ENCODE measurements at regions not wholly inside any gene's neighbourhood (a gene's known extent, or its start where the extent isn't known, plus 50 kb on each side); places are given as distances from the start of the nearest gene placed in this dataset.

DNA sequence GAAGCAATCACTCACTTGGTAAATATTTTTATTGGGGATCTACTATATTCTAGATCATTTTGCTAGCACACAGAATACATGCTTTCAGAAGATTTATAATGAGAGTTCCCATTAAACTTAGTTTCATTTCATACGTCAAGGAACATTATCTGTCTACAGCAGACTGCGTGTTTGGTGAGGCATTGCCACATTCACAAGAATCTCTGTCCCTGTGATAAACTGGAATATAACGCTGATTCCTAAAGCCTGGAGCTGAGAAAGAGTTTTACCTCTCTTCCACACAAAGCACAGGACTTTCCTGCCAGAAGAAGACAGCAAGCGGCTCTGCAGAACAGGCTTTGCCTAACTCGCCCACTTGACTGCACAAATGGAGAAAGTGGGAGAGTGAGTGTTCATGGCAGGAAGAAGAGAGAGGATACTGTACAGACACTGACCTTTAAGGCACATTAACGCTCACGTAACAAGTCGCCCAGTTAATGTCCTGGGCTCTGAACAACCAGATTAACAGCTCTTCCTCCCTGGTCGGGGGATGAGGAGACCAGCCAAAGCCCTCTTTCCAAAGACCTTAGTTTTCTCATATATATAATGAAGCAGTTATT is 356.2 kb downstream of the GPD2 start:
- Mint-ChIP-seq H3K27me3 (no peaks in the 10 kb centered on the region), H3K9me3 (no peaks in the 10 kb centered on the region), H3K4me3 (no peak overlapping the region), H3K36me3 (ENCODE audit: insufficient read depth) (no peaks in the 10 kb centered on the region), H3K4me1 (no peaks in the 10 kb centered on the region), H3K27ac (ENCODE audit: low read depth) (no peak overlapping the region)
- ATAC-seq (replicated peaks; ENCODE audit: extremely low read depth, poor library complexity, severe bottlenecking) (no peak), DNase-seq (ENCODE audit: low spot score in 2 of 2) (no peak)

GRCh38 chr2:156797832-156798231 is 361.7 kb downstream of the GPD2 start:
- H3K4me3 Mint-ChIP-seq: no peak overlapping the region
- H3K27me3 Mint-ChIP-seq: peaks cover 7% of the 10 kb centered on the region
- no peaks in the 10 kb centered on the region for H3K4me1 Mint-ChIP-seq
- H3K9me3 Mint-ChIP-seq: no peaks in the 10 kb centered on the region
- no peak for ATAC-seq (replicated peaks; ENCODE audit: extremely low read depth, poor library complexity, severe bottlenecking)
- no peak for DNase-seq (ENCODE audit: low spot score in 2 of 2)
- H3K27ac Mint-ChIP-seq (ENCODE audit: low read depth): no peak overlapping the region
- H3K36me3 Mint-ChIP-seq (ENCODE audit: insufficient read depth): no peaks in the 10 kb centered on the region

DNA sequence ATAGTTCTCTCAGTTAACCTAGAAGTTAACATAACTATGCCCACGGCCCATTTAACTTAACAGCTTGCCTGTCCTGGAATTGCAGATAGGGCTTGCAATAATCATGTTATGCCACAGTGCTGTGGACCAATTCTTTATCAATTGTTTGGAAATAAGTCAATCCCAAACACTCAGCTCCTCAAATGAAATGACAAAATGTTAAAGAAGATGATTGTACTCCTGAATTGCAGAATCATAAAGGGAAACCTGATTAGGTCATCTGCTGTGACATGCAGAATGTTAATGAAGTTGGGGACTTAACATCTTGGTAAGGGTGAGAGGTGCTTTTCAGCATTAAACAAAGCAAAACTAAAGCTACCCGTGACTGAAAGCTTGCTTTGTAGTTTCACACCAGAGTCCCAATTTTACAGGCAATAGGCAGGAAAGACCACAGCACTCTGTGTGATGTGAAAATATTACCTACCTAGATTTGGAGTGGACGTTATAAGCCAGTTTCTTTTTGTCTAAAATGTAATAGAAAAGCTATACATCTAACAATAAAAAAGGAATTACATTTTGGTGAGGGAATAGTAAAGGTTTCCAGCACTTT is 364.0 kb downstream of the GPD2 start:
- no peak overlapping the region for H3K27ac Mint-ChIP-seq (ENCODE audit: low read depth)
- H3K4me3 Mint-ChIP-seq: no peak overlapping the region
- ATAC-seq (replicated peaks; ENCODE audit: extremely low read depth, poor library complexity, severe bottlenecking) (no peak), DNase-seq (ENCODE audit: low spot score in 2 of 2) (no peak)
- H3K36me3 Mint-ChIP-seq (ENCODE audit: insufficient read depth): no peaks in the 10 kb centered on the region
- H3K4me1 Mint-ChIP-seq: no peaks in the 10 kb centered on the region
- no peaks in the 10 kb centered on the region for H3K9me3 Mint-ChIP-seq
- peaks cover 17% of the 10 kb centered on the region for H3K27me3 Mint-ChIP-seq

DNA sequence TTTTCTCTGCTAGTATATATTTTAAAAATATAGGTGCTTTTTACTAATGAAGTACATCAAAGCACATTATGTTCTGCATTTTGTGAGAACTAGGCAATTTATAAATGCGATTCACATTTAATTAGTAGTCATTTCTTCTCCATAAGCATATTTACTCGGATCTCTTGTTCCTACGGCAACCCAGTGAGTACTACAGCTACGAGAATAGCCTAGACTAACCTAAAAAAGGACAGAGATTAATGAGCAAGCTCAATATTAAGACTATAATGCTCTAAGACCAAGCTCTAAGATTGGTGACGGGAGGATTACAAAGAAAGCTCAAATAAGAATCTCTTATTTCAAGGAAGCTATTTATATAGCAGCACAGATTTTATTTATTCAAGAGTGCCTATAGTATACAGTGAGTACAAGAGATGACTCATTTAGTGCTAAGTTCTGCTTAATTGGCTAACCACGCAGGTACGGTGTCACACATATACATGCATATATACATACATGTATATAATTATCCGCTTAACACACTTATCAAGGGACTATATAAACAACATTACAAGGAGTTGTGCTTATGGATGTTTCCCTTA is 364.7 kb downstream of the GPD2 start:
- Mint-ChIP-seq H3K27me3 (peaks cover 17% of the 10 kb centered on the region), H3K9me3 (no peaks in the 10 kb centered on the region), H3K27ac (ENCODE audit: low read depth) (no peak overlapping the region), H3K4me1 (no peaks in the 10 kb centered on the region), H3K36me3 (ENCODE audit: insufficient read depth) (no peaks in the 10 kb centered on the region), H3K4me3 (no peak overlapping the region)
- ATAC-seq (replicated peaks; ENCODE audit: extremely low read depth, poor library complexity, severe bottlenecking): no peak
- DNase-seq (ENCODE audit: low spot score in 2 of 2): no peak

DNA sequence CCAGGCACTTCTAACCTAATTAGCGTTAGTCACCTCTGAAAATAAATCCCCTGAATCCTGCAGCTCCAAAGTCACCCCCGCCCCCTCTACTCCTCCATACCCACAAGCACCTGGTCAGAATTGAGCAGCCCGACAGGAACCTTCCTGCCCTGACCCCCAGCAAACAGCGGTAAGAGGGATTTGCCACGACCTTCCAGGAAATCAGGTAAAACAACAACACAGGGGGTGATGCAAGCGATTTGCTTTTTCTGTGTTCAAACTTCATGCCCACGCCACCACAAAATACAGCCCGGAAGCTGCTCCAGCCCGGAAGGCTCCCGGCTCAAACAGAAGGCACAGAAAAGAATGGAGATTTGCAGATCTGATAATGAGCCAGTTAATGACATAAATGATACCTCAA is 367.1 kb downstream of the GPD2 start:
- peaks cover 7% of the 10 kb centered on the region for H3K9me3 Mint-ChIP-seq
- no peaks in the 10 kb centered on the region for H3K36me3 Mint-ChIP-seq (ENCODE audit: insufficient read depth)
- H3K27ac Mint-ChIP-seq (ENCODE audit: low read depth): no peak overlapping the region
- DNase-seq (ENCODE audit: low spot score in 2 of 2) (no peak), ATAC-seq (replicated peaks; ENCODE audit: extremely low read depth, poor library complexity, severe bottlenecking) (no peak)
- H3K27me3 Mint-ChIP-seq: peaks cover 17% of the 10 kb centered on the region
- H3K4me1 Mint-ChIP-seq: no peaks in the 10 kb centered on the region
- H3K4me3 Mint-ChIP-seq: no peak overlapping the region

DNA sequence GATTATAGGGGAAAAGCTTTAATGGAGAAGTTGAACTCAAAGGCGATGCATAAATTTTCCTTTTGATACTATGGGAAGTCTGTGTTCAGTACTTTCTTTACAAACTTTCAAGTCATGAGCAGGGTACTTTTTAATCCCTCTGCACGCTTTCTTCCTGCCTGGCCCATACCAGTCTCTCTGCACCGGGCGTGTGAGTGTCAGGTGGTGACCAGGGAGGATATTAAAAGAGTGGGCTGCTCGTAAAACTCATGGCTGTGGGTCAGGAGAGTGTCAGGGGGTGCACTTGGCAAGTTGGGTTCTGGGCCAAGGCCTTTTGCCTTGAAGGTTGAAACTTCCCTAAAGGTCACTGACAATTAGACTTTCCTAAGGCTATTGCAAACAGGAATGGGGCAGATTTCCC is 367.8 kb downstream of the GPD2 start:
- Mint-ChIP-seq H3K36me3 (ENCODE audit: insufficient read depth) (no peaks in the 10 kb centered on the region), H3K4me3 (no peak overlapping the region), H3K27ac (ENCODE audit: low read depth) (no peak overlapping the region), H3K27me3 (peaks cover 17% of the 10 kb centered on the region), H3K9me3 (peaks cover 7% of the 10 kb centered on the region), H3K4me1 (no peaks in the 10 kb centered on the region)
- no peak for ATAC-seq (replicated peaks; ENCODE audit: extremely low read depth, poor library complexity, severe bottlenecking)
- no peak for DNase-seq (ENCODE audit: low spot score in 2 of 2)

DNA sequence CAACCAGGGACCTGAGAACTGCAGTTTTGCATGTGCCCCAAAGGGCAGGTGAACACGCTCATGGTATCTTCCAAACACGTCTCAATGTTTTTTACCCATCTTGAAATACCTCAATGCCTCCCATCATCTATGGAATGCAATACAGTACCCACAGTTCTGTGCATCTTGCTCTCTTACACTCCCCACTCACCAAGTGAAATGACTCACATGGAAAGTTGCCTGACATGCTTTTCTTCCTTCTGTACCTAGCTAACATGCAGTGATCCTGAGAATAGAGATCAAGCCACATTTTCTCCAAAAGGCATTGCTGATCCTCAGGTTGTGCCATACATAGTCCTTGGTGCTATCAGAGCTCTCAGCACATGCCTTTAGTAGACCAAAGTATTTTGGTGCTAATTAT is 373.9 kb downstream of the GPD2 start:
- Mint-ChIP-seq H3K27ac (ENCODE audit: low read depth) (no peak overlapping the region), H3K4me1 (no peaks in the 10 kb centered on the region), H3K27me3 (no peaks in the 10 kb centered on the region), H3K9me3 (peaks cover 19% of the 10 kb centered on the region), H3K4me3 (no peak overlapping the region), H3K36me3 (ENCODE audit: insufficient read depth) (no peaks in the 10 kb centered on the region)
- DNase-seq (ENCODE audit: low spot score in 2 of 2) (no peak), ATAC-seq (replicated peaks; ENCODE audit: extremely low read depth, poor library complexity, severe bottlenecking) (no peak)

- Mint-ChIP-seq H3K4me3 (no peak overlapping the region), H3K27ac (ENCODE audit: low read depth) (no peak overlapping the region), H3K36me3 (ENCODE audit: insufficient read depth) (no peaks in the 10 kb centered on the region), H3K9me3 (peaks cover 19% of the 10 kb centered on the region), H3K4me1 (no peaks in the 10 kb centered on the region), H3K27me3 (no peaks in the 10 kb centered on the region)
- no peak for DNase-seq (ENCODE audit: low spot score in 2 of 2)
- no peak for ATAC-seq (replicated peaks; ENCODE audit: extremely low read depth, poor library complexity, severe bottlenecking)
These were observed 376.3 kb downstream of the GPD2 start for GRCh38 chr2:156812496-156812895.

DNA sequence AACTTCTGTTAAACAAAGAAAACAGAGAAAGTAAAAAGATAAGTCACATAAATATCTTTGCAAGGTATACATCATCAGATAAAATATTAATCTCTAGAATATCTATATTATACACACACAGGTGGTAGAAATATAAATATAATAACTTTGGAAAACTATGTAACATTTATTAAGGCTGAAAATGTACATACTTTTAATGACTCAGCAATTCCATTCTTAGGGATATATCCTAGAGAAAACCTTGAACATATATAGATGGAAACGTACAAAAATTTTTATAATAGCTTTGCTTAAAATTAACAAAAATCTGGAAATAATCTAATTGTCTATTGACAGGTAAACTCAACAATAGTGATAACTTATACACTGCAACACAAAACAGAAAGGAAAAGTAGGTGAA is 381.3 kb downstream of the GPD2 start:
- DNase-seq (ENCODE audit: low spot score in 2 of 2) (no peak), ATAC-seq (replicated peaks; ENCODE audit: extremely low read depth, poor library complexity, severe bottlenecking) (no peak)
- H3K27ac Mint-ChIP-seq (ENCODE audit: low read depth): no peak overlapping the region
- no peaks in the 10 kb centered on the region for H3K27me3 Mint-ChIP-seq
- H3K36me3 Mint-ChIP-seq (ENCODE audit: insufficient read depth): no peaks in the 10 kb centered on the region
- no peak overlapping the region for H3K4me3 Mint-ChIP-seq
- H3K4me1 Mint-ChIP-seq: no peaks in the 10 kb centered on the region
- peaks cover 7% of the 10 kb centered on the region for H3K9me3 Mint-ChIP-seq

GRCh38 chr2:156818221-156818620 is 382.0 kb downstream of the GPD2 start:
- ATAC-seq (replicated peaks; ENCODE audit: extremely low read depth, poor library complexity, severe bottlenecking): no peak
- H3K36me3 Mint-ChIP-seq (ENCODE audit: insufficient read depth): no peaks in the 10 kb centered on the region
- no peaks in the 10 kb centered on the region for H3K4me1 Mint-ChIP-seq
- H3K27me3 Mint-ChIP-seq: no peaks in the 10 kb centered on the region
- no peak for DNase-seq (ENCODE audit: low spot score in 2 of 2)
- no peak overlapping the region for H3K27ac Mint-ChIP-seq (ENCODE audit: low read depth)
- H3K9me3 Mint-ChIP-seq: peaks cover 7% of the 10 kb centered on the region
- H3K4me3 Mint-ChIP-seq: no peak overlapping the region

GRCh38 chr2:156818944-156819343 is 382.8 kb downstream of the GPD2 start:
- H3K4me1 Mint-ChIP-seq: no peaks in the 10 kb centered on the region
- ATAC-seq (replicated peaks; ENCODE audit: extremely low read depth, poor library complexity, severe bottlenecking) (no peak), DNase-seq (ENCODE audit: low spot score in 2 of 2) (no peak)
- H3K9me3 Mint-ChIP-seq: peaks cover 3% of the 10 kb centered on the region
- no peak overlapping the region for H3K27ac Mint-ChIP-seq (ENCODE audit: low read depth)
- H3K27me3 Mint-ChIP-seq: no peaks in the 10 kb centered on the region
- no peaks in the 10 kb centered on the region for H3K36me3 Mint-ChIP-seq (ENCODE audit: insufficient read depth)
- no peak overlapping the region for H3K4me3 Mint-ChIP-seq

GRCh38 chr2:156826341-156826933 is 390.3 kb downstream of the GPD2 start:
- Mint-ChIP-seq H3K4me1 (no peaks in the 10 kb centered on the region), H3K4me3 (no peak overlapping the region), H3K9me3 (no peaks in the 10 kb centered on the region), H3K27ac (ENCODE audit: low read depth) (no peak overlapping the region), H3K36me3 (ENCODE audit: insufficient read depth) (no peaks in the 10 kb centered on the region), H3K27me3 (no peaks in the 10 kb centered on the region)
- DNase-seq (ENCODE audit: low spot score in 2 of 2) (no peak), ATAC-seq (replicated peaks; ENCODE audit: extremely low read depth, poor library complexity, severe bottlenecking) (no peak)

- Mint-ChIP-seq H3K27ac (ENCODE audit: low read depth) (no peak overlapping the region), H3K4me1 (no peaks in the 10 kb centered on the region), H3K9me3 (peaks cover 6% of the 10 kb centered on the region), H3K36me3 (ENCODE audit: insufficient read depth) (no peaks in the 10 kb centered on the region), H3K27me3 (no peaks in the 10 kb centered on the region), H3K4me3 (no peak overlapping the region)
- DNase-seq (ENCODE audit: low spot score in 2 of 2): no peak
- no peak for ATAC-seq (replicated peaks; ENCODE audit: extremely low read depth, poor library complexity, severe bottlenecking)
These were observed 398.3 kb downstream of the GPD2 start for GRCh38 chr2:156834431-156834830.
